Tongue (tissue), 2 donors: ENCODE measurements at regions not wholly inside any gene's neighbourhood (a gene's known extent, or its start where the extent isn't known, plus 50 kb on each side); places are given as distances from the start of the nearest gene placed in this dataset. TPM values are rescaled to one million over a fixed set of nuclear protein-coding genes. Genes with fewer than 3 reads are reported as not detected.

Source experiments
- DNase-seq: peaks from one replicate; pipeline ENCODE4 v3.0.0-alpha.2; 2015
- small RNA-seq: library from RNA; depleted of rRNA; stranded (forward); fragments of <200 nt; gene quantifications from one replicate; pipeline ENCODE3, GENCODE V24; 2014; ENCODE audit warnings: low replicate concordance

GRCh38 chr3:180548050-180548449 lies 53.9 kb upstream of the TTC14 start:
- no peak for DNase-seq

Small RNAs in the stretch of these regions (small RNA-seq; reads per million reads assigned to genes)
- not detected for gene AC134503.1
- not detected for gene RF00096
- 0.50 reads per million, percentile 73 among the genes with 10 or more reads in this experiment for gene RNA5SP149
